Activated CD4-positive, alpha-beta T cell treated with anti-CD3 and anti-CD28 coated beads, Interleukin-2, amount 50 U/mL, for 4 hours (primary cell): ENCODE measurements at regions not wholly inside any gene's neighbourhood (a gene's known extent, or its start where the extent isn't known, plus 50 kb on each side); places are given as distances from the start of the nearest gene placed in this dataset.
"Not testable (repeated sequence)": the region's sequence is repeated elsewhere in the genome, so short reads cannot be mapped to it uniquely, and the experiment has no call there.

ENCODE experiments used
- DNase-seq, 2 experiments: peaks; one replicate each; pipeline ENCODE4 v3.0.0-alpha.2; 2020

DNA sequence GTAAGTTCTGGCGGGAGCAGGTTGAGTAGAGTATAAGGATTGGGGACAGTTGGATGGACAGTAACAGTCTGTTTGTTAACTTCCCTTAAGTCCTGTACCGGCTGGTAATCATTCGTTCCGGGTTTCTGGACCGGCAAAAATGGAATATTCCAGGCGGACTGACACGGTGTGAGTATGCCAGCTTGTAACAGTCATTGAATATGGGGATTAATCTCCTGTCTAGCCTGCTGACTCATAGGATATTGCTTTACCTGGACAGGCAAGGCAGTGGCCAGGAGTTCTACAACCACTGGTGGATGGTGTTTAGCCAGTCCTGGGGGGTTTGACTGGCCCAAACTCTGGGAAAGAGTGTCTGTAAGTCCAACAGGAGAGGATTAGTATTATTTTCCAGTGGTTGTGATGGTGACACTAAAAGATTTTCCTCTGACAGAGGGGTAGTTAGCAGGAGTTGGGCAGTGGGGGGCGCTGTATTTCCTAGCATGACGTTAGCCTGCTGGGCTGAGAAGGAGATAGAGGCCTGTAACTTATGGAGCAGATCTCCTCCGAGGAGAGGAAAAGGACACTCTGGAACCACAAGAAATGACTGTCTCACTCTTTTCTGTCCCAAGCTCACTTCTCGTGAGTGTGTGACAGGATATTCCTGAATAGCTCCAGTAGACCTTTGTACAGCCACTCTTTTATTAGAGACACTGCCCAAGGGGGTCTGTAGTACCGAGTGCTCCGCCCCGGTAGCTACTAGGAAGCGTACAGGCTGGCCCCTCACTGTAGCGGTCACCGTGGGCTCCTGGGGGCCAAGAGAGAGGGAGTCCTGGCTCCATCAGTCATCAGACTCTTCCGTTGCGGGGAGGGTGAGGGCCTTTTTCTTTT, 152.2 kb downstream of the TRIM27 start:
- no peak for DNase-seq

DNA sequence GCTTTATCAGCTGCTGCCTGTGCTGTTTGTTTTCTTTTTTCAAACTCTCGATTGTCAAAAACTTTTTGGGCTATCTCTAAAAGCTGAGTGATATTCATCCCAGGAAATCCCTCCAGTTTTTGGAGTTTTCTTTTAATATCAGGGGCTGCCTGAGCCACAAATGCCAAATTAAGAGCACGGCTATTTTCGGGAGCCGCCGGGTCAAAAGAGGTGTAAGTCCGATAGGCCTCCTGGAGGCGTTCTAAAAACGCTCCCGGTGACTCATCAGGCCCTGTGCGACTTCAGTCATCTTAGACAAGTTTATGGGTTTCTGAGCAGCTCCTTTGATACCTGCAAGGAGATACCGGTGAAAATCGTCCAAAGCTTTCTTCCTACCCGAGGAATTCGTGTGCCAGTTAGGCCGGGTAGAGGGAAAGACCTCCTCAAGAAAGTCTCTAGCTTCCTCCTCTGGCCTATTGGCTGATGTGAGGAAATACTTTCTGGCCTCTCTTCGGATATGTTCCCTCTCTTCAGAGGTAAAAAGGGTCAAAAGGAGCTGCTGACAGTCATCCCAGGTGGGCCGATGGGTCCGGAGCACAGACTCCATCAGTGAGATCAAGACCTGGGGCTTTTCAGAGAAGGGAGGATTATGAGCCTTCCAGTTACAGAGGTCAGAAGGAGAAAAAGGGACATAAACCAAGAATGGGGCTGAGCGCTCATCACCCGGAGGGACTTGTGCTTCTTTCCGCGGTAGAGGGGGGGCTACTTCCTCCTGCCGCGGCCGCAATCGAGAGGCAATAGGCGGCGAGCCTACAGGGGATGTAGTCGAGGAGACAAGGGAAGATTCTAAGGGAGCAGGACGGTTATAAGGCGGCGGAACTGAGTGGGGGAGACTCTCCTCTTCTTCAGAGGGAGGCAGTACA, 151.1 kb downstream of the TRIM27 start:
- no peak for DNase-seq

DNA sequence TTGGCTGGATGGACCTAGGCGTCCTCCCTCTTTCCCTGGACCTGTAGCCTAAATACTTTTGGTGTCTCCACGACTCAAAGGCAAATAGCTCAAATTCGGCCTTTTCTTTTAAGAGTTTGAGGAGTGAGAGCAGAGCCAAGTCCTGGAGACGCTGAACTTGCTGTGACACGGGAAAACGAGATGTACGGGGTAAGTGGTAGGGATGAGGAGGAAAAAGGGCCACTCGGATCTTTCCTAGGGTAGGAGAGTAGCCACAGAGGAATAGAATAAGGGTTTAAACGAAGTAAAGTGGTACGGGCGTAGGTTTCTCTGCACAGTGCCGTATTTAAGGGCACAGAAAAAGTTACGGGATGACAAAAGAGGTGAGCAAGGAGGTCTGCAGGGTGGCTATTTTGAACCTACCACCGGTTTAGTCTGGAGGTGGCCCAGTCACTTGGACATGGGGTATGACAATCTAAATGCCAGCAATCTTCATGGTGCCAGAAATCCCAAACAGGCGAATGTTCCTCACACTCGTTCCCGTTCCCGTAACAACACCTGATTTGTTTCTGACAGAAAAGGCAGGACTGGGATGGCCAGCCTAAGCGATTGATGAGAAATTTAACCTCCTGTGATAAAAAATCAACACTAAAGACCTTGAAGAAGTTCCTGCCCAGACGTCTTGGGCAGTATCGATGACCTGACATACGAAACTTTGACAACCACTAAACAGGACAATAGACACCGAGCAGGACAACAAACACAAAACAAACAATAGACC, 149.3 kb downstream of the TRIM27 start:
- no peak for DNase-seq

DNA sequence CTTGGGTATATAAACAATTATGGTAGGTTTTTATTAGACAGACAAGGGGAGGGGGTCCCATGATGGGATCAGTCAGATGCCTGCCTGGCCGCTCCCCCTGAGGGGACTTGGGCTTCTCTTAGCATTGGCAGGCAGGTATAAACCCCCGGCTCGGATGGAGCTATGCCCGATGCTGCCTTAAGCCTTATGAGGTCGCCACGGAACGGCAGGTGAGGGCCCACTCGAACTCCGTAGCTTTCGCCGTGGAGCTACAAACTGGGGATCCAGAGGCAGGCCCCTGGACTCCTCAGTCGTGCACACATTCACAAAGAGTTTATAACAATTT, 148.8 kb downstream of the TRIM27 start:
- DNase-seq, result no peak

DNA sequence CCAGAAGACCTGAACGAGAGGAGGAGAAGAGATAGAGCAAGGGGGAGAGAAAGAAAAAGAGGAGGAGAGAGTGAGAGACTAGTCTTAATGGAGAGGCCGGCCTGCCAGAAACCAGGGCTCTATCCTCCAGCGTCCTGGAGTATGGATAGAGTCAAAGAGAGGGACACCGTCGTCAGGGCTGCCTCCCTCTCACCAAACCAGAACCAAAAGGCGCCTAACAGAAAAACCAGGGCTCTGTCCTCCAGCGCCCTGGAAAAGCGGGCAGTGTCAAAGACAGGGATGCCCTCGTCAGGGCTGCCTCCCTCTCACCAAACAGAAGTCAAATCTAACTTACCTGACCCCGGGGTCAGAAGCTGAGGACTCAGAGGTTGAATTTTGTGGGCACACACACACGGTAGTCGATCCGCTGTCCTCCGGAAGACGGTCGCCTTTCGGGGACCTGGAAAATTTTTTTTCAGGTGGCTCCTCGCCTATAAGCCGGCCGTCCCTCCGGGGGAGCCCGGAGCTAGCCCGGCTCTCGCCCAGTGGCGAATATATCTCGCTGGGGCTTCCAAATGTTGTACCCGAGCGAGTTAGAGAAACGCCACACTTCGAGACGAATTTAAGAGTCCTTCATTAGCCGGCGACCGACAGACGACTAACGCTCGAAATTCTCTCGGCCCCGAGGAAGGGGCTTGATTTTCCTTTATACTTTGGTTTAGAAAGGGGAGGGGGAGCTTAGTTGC, 148.2 kb downstream of the TRIM27 start:
- DNase-seq, result no peak

DNA sequence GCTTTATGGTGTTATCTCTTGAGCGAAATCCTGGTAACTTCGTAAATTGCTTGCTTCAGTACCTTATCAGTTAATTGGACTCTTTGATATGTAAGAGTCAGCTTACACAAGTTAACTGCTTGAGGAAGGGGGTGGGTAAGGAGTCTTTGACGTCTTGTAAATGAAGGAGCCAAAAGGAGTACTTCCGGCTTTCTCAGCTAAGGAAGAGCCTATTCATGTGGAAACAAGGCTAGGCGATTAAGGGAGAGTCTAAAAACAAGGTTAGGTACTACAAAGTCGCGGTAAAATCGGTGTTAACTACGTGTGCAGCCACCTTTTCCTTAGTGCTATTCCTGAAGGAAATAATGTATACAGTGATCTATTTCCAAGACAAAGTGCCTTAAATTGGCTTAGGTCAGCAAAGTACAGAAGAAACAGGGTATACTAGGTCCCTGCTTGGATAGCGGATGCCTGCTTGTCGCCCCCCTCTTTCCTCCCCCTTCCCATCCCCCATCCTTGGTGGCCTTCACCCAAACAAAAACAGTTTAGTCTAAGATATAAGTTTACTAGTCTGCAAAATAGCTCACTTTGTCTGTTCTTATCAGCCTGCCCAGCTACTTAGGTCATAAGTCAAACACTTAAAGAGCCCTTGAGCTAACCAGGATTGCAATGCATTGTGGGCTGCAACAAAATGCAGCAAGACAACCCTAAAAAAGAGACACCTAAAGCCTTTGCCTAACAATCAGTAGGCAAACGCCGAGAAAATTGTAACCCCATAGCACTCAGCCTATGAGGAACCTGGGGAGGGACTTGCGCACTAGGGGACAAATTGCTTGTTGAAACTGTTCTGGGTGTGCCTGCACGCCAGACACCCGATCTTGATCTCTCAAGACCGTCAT, 147.3 kb downstream of the TRIM27 start:
- DNase-seq, result no peak

DNA sequence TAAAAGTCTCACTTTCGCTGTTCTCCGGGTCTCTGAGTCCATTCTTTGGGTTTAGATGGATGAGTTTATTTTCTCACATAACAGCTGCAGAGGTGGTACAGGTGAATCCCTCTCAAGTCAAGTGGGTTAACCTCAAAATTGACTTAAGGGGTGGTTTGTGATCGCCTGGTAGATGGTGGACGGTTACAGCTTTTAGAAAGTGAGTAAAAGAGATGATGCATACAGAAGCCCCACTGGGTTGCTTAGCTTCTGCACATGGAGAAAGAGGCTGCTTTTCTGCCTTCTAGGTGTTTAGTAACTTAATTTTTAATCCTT, 146.7 kb downstream of the TRIM27 start:
- DNase-seq, result no peak

DNA sequence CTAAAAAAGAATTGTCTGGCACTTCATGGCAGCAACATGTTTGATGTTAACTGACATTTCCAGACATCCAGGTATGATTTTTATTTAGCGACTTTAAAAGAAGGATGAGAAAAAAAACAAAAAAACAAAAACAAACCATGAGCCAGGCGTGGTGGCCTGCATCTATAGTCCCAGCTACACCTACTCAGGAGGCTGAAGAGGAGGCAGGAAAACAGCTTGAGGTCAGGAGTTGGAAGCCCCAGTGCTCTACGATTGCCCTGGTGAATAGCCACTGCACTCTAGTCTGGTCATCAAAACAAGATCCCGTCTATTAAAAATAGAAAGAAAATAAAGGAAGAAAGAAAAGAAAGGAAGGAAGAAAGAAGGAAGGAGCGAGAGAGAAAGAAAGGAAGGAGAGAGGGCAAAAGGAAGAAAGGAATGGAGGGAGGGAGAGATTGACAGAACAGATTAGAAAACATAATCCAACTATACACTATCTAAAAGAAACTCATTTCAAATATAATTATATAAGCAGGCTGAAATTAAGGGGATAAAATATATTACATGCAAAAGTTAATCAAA, 141.6 kb downstream of the TRIM27 start:
- DNase-seq, result no peak

DNA sequence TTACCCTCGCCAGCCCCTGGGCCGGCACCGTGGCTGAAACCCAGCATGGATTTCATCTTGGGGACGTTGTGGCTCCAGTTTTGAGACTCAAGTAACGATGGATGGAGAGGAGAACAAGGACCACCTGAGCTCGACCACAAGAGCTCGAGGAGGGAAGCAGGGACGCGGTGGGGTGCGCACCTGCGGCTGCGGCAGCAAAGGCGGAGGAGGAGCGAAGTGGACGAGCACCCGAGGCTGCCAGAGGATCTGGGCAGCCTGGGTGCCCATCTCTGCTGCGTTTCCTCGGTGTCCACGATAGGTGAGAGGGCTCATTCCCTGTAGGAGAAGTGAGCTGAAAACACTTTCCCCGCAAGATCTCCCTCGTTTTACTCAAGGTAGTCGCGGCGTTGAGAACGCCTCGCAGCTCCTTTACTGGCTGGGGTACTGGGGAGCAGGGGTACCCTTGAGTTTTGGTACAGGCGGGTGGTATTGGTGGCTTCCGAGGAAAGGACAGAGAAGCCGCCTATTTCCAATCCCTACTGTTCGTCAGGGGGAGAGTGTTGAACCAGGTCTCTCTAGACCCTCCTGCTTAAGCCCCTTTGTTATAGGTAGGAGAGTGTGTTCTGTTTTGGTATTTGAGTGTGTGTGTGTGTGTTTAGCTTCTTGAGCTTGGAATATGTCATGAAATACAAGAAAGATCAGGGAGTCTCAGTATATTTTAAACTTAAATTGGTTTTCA, 137.7 kb downstream of the TRIM27 start:
- DNase-seq, result no peak

DNA sequence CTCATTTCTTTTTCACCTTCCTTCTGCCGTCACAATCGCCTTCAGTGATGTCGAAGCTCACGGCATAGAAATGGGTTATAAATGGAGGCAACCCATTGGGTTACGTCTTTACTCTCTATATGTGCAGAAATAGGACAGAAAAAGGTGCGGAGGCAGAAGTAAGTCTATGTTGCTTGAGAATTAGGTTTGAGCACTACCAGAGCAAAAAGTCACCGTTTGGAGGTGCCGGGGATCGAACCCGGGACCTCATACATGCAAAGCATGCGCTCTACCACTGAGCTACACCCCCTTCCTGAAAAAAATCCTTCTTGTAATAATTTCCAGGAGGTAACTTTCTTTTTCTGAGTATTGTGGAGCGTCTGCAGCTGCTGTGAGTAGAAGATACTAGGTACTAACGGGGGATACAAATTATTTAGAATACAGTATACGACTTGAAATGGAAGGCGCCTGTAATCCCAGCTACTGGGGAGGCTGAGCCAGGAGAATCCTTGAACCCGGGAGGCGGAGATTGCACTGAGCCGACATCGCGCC, 134.2 kb downstream of the TRIM27 start:
- DNase-seq, result no peak

DNA sequence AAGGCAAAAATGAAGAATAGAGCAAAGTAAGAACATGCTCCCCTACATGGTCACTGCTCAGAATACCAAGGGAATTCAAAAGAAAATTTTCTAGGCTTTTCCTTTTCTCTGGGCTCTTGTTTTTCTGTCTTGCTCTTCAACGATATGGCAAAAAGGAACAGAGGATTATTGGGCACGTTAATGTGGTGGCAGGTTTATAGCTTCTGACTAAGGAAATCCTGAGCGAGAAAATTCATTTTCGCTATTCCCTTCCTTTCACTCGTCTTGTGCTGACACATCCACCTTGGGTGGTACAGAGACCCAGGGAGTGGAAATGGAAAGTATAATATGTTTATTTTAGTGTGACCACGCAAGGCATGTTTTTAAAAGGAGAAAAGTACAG, 132.8 kb downstream of the TRIM27 start:
- no peak for DNase-seq

DNA sequence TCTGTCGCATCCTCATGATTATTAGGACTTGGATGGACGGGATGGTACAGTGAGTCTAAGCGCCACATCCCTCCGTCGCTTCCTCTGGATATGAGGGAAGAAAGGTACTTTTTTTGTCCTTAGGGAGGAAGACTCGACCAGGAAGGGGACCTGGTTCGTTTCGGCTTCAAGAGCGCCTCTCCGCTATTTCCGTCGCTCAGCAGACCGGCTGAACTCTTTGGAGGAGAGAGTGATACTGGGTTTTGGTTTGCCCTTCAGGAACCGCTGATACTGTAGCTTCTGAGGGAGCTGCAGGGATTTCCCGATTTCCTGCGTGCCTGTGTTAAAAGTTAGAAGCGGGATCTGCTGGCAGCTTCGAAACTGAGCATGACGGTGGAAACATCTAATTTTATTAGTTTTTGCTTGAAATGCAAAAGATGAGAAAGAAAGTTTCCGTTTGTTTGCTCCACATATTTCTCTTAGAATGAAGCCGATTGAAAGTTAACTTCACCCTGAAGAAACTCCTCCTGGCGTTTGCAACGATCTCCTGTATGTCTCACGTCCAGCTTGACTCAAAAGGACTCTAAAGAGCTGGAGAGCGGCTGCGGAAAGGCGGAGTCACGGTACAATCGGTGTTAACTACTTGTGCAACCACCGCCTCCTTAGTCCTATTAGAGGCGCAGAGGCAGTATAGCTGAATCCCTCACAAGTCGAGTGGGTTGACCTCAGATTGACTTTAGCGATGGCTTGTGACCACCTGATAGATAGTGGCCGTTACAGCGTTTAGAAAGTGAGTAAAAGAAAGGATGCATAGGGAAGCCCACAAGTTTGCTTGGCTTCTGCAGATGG, 129.4 kb downstream of the TRIM27 start:
- no peak for DNase-seq

DNA sequence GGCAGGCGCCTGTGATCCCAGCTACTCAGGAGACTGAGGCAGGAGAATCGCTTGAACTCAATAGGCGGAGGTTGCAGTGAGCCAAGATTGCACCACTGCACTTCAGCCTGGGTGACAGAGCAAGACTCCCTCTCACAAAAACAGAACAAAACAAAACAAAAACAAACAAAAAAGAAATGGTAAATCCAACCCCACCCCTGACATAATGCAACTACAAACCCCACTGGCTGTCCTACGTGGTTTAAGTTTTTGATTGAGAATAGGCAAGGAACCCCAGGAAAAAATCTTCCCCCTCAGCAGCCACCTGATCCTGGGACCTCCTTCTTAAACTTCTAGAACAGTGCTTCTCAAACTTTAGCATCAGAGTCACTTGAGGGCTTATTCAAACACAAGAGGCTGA, 123.1 kb downstream of the TRIM27 start:
- not testable (repeated sequence) for DNase-seq

DNA sequence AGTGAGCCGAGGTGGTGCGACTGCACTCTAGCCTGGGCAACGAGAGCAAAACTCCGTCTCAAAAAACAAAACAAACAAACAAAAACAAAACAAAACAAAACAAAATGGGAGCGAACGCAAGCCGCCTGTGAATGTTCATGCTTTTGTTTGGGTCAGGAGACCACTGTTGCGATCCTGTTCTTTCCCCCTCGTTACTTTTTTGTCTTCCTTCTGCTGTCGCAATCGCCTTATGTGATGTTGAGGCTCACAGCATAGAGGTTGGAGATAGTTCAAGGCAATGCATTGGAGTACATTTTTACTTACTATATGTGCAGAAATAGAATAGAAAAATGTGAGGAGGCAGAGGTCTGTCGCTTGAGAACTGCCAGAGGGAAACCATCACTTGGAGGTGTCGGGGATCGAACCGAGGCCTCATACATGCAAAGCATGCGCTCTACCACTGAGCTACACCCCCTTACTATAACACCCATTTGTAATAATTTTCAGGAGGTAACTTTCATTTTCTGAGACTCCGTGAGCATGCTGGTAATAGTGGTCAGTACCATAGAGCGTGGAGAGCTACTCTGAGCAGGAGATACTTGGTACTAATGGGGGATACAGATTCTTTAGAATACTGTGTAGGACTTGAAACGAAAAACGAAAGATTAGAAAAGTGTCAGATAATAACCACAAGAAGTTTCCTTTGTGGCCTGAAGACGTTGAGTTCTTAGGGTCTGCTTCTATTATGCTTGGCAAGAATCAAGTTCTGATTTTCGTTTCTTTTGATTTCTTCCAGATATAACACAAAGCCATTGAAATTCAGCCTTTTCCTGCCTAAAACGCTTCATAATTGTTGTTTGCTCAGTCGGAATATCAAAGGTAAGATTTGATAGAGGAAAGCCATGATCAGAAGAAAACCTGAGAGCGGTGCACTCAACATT, 121.1 kb downstream of the TRIM27 start:
- no peak for DNase-seq

DNA sequence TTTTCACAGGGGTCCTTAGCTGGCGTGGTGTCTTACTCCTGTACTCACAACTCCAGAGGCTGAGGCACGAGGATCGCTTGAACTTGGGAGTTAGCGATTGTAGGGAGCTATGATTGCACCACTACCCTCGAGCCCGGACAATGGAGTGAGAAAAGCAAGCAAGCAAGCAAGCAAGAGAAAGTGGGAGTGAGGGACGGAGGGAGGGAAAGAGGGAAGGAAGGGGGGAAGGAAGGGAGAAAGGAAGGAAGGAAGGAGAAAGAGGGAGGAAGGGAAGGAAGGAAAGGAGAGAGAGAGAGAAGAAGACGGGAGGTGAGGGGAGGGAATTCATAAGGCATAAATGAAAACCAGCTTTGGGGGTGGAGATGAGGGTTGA, 120.5 kb downstream of the TRIM27 start:
- no peak for DNase-seq

DNA sequence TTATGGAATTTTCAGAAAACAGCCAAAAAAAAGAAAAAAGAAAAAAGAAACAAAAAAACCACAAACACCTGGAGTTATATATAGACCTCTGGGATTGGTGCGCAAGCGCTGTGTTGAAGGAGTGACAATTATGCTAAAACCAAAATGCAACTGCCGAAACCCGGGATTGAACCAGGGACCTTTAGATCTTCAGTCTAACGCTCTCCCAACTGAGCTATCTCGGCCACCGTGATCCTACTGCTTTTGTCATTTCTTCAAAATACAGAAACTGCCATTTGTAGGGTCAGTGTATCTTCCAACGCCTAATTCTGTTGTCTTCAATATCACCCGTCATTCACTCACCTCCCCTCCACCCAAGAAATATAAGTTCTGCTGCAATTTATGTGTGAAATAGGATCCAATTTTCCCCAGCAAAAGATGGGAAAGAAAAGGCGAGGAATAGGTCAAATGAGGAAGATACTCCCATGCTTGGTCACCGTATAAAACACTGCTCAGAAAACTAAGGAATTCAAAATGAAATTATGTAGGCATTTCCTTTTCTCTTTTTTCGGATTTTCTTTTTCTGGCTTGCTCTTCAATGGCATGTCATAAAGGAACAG, 116.0 kb downstream of the TRIM27 start:
- no peak for DNase-seq

DNA sequence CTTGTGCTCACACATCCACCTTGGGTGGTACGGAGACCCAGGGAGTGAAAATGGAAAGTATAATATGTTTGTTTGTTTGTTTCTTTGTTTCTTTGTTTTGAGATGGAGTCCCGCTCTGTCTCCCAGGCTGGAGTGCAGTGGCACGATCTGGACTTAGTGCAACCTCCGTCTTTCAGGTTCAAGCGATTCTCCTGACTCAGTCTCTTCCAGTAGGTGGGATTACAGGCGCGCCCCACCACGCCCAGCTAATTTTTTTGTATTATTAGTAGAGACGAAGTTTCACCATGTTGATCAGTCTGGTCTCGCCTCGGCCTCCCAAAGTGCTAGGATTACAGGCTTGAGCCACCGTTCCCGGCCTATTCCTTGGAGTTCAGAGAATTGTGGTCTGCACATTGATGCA, 115.4 kb downstream of the TRIM27 start:
- no peak for DNase-seq
